ENCODE measurements at regions not wholly inside any gene's neighbourhood (a gene's known extent, or its start where the extent isn't known, plus 50 kb on each side); places are given as distances from the start of the nearest gene placed in this dataset.

GRCh38 chr22:48318575-48319320, 1508.9 kb downstream of the BRD1 start:
- FAIRE-seq (no peak), DNase-seq (ENCODE audit: insufficient read length, low spot score) (no peak)

DNA sequence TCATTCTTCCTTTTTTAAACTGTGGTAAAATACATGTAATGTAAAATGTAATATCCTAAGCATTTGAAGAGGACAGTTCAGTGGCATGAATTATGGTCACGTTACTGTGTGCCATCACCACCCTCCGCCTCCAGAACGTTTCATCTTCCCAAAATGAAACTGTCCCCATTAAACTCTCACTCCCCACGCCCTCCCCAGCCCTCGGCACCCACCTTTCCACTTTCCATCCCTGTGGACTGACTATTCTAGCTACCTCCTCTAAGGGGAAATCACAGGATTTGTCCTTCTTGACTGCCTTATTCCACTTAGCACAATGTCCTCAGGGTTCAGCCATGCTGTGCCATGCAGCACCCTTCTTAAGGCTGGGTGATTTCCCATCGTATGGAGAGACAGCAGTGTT, 1509.5 kb downstream of the BRD1 start:
- FAIRE-seq, result no peak
- DNase-seq (ENCODE audit: insufficient read length, low spot score), result no peak

- FAIRE-seq (no peak), DNase-seq (ENCODE audit: insufficient read length, low spot score) (no peak)
Observed at GRCh38 chr22:48316257-48317250, 1511.1 kb downstream of the BRD1 start.

DNA sequence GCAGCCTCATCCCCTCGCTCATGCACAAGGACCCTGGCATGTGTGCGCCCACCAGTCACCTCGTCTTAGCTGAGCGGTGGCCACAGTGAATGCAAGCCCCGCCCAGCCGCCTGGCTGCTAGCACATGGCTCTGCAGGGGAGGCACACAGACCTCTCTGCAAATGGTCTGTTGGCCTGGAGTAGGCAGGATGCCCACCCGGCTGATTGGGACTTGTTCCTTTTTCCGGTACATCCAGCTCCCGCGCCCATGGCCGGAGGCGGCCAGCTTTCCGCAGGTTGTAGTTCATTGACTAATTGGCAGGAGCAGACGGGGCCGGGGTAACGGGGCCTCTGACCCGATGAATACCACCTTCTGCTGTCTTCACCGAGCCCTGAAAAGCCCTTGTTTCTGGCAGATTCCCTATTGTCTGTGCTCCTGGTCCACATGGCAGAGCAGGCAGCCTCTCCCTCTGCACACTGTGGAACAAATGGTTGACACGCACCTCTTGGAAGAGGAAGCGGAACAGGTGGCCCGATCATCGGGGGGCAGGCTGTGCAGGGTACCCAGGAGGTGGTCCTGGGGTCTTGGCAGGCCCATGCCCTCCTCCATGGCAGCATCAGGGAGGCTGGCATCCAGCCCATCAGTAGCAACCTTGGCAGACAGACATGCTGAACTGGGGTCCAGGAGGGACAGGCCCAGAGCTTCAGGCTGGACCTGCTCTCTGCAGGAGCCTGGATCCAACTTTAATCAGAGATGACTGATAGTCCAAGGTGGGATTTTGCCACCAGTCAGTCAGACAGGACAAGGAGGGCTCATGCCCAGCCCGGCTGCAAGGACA, 1512.0 kb downstream of the BRD1 start:
- DNase-seq (ENCODE audit: insufficient read length, low spot score), result no peak
- no peak for FAIRE-seq

GRCh38 chr22:48314073-48314472, 1513.6 kb downstream of the BRD1 start:
- FAIRE-seq, result no peak
- no peak for DNase-seq (ENCODE audit: insufficient read length, low spot score)

- DNase-seq (ENCODE audit: insufficient read length, low spot score), result no peak
- FAIRE-seq, result no peak
Observed at GRCh38 chr22:48313175-48313830, 1514.4 kb downstream of the BRD1 start.

DNA sequence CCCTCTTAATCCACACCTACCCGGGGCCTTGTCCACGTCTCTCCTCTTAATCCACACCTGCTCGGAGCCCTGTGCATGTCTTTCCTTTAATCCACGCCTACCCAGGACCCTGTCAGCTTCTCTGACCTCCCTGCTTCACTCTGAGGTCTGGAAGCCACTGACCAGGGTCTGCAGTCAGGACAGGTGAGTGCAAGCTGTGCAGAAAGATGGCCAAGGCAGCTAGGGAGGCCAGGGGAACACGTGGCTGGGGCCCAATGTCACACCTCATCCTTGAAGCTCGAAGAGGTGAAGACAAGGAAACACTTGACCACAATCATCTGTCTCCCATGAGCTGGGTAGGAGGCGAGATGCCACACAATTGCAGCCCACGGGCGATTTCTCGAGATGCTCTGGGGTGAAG, 1516.9 kb downstream of the BRD1 start:
- FAIRE-seq, result no peak
- no peak for DNase-seq (ENCODE audit: insufficient read length, low spot score)

- FAIRE-seq (no peak), DNase-seq (ENCODE audit: insufficient read length, low spot score) (no peak)
Observed at GRCh38 chr22:48310289-48310688, 1517.4 kb downstream of the BRD1 start.

- DNase-seq (ENCODE audit: insufficient read length, low spot score) (no peak), FAIRE-seq (no peak)
Observed at GRCh38 chr22:48309836-48310235, 1517.8 kb downstream of the BRD1 start.

- DNase-seq (ENCODE audit: insufficient read length, low spot score) (no peak), FAIRE-seq (no peak)
Observed at GRCh38 chr22:48309115-48309705, 1518.5 kb downstream of the BRD1 start.

DNA sequence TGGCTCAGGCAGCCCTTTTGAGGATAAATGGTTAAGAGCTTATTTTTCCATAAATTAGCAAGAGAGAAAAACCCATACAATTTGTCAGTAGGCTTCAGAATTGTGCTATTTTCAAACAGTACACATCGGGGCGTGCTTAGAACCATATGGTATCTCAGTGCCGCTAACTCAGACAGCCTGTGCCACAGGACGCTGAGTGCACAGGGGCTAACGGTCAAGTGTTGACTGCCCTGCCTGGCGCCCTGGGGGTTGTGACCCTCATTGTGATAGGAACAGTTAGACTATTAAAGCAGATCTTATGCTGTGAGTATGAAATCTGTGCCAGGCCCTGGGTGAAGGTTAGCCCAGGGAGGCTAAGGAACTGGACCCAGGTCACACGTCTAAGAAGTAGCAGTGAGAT, 1519.7 kb downstream of the BRD1 start:
- FAIRE-seq (no peak), DNase-seq (ENCODE audit: insufficient read length, low spot score) (no peak)

- FAIRE-seq (no peak), DNase-seq (ENCODE audit: insufficient read length, low spot score) (no peak)
Observed at GRCh38 chr22:48306785-48307510, 1520.7 kb downstream of the BRD1 start.

DNA sequence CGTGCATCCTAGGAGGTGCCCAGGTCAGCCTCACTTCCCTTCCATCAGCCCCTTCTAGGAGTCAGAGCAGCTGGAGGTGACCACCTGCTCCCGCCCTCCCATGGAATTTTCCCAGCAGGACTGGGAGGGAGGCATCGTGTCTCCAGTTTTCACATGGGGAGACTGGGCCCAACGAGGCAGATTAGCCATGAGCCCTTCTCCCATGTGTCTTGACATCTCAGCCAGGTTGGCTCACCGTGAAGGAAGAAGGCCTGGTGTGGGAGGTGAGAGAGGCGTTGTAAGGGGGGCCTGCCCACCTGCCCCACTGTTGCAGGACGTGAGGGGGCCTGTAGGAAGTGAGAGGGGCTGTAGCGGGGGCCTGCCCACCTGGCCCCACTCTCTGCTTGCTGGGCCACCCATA, 1521.4 kb downstream of the BRD1 start:
- DNase-seq (ENCODE audit: insufficient read length, low spot score) (no peak), FAIRE-seq (no peak)

- FAIRE-seq (no peak), DNase-seq (ENCODE audit: insufficient read length, low spot score) (no peak)
Observed at GRCh38 chr22:48305726-48306235, 1521.9 kb downstream of the BRD1 start.

DNA sequence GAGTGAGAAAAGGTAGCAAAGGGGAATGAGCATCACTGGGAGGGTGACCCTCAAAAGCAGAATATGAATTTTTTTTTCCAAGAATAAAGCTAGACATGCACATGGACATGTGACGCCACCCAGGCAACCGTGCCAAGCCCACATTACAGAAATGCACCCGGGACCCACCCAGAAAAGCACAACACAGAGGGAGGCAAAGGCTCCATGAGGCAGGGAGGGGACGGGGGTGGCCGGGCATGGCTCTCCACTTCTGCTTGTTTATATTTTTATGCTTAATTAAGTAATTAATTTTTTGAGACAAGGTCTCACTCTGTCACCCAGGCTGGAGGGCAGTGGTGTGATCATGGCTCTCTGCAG, 1524.3 kb downstream of the BRD1 start:
- no peak for FAIRE-seq

GRCh38 chr22:48302657-48303368, 1524.9 kb downstream of the BRD1 start:
- FAIRE-seq, result no peak
- no peak for DNase-seq (ENCODE audit: insufficient read length, low spot score)

More for the DNA sequence above, 1524.3 kb downstream of the BRD1 start:
- no peak for DNase-seq (ENCODE audit: insufficient read length, low spot score)

GRCh38 chr22:48301908-48302307, 1525.8 kb downstream of the BRD1 start:
- no peak for DNase-seq (ENCODE audit: insufficient read length, low spot score)

GRCh38 chr22:48301421-48301820, 1526.3 kb downstream of the BRD1 start:
- FAIRE-seq (no peak), DNase-seq (ENCODE audit: insufficient read length, low spot score) (no peak)

More at GRCh38 chr22:48301908-48302307, 1525.8 kb downstream of the BRD1 start:
- FAIRE-seq, result no peak

- DNase-seq (ENCODE audit: insufficient read length, low spot score), result no peak
- FAIRE-seq, result no peak
Observed at GRCh38 chr22:48300877-48301276, 1526.8 kb downstream of the BRD1 start.

Data from HTR-8/SVneo (cell line).